ENCODE measurements at regions not wholly inside any gene's neighbourhood (a gene's known extent, or its start where the extent isn't known, plus 50 kb on each side); places are given as distances from the start of the nearest gene placed in this dataset.

- DNase-seq (no peak), ATAC-seq (ENCODE audit: low read depth) (no peak)
- POLR2A ChIA-PET = no interaction called here
- H3K4me1 Mint-ChIP-seq = no peaks in the 10 kb centered on the region
- no peak overlapping the region for H3K4me3 Mint-ChIP-seq
- intact Hi-C loops (cut with micrococcal nuclease) = no loop called here
- CTCF ChIA-PET = no interaction called here
- TF ChIP-seq CTCF (IDR thresholded peaks at IDR 0.05) = no peak
- H3K27ac Mint-ChIP-seq = no peak overlapping the region
- H3K36me3 Mint-ChIP-seq (ENCODE audit: low read depth) = no peaks in the 10 kb centered on the region
- no peaks in the 10 kb centered on the region for H3K27me3 Mint-ChIP-seq
- peaks cover 5% of the 10 kb centered on the region for H3K9me3 Mint-ChIP-seq
These were observed 715.8 kb downstream of the UQCRFS1 start for GRCh38 chr19:28497137-28497536.

- no peak for TF ChIP-seq CTCF (IDR thresholded peaks at IDR 0.05)
- Mint-ChIP-seq H3K27ac (no peak overlapping the region), H3K4me3 (no peak overlapping the region), H3K4me1 (no peaks in the 10 kb centered on the region), H3K27me3 (no peaks in the 10 kb centered on the region), H3K36me3 (ENCODE audit: low read depth) (no peaks in the 10 kb centered on the region), H3K9me3 (peaks cover 5% of the 10 kb centered on the region)
- no peak for DNase-seq
- no peak for ATAC-seq (ENCODE audit: low read depth)
- intact Hi-C loops (cut with micrococcal nuclease) = no loop called here
- POLR2A ChIA-PET = no interaction called here
- CTCF ChIA-PET = no interaction called here
These were observed 717.9 kb downstream of the UQCRFS1 start for GRCh38 chr19:28495046-28495445.

- DNase-seq (no peak), ATAC-seq (ENCODE audit: low read depth) (no peak)
- Mint-ChIP-seq H3K27me3 (no peaks in the 10 kb centered on the region), H3K9me3 (peaks cover 5% of the 10 kb centered on the region), H3K4me3 (no peak overlapping the region), H3K36me3 (ENCODE audit: low read depth) (no peaks in the 10 kb centered on the region), H3K27ac (no peak overlapping the region), H3K4me1 (no peaks in the 10 kb centered on the region)
- CTCF ChIA-PET = no interaction called here
- no peak for TF ChIP-seq CTCF (IDR thresholded peaks at IDR 0.05)
- POLR2A ChIA-PET = no interaction called here
- intact Hi-C loops (cut with micrococcal nuclease) = no loop called here
These were observed 718.5 kb downstream of the UQCRFS1 start for GRCh38 chr19:28494461-28494860.

DNA sequence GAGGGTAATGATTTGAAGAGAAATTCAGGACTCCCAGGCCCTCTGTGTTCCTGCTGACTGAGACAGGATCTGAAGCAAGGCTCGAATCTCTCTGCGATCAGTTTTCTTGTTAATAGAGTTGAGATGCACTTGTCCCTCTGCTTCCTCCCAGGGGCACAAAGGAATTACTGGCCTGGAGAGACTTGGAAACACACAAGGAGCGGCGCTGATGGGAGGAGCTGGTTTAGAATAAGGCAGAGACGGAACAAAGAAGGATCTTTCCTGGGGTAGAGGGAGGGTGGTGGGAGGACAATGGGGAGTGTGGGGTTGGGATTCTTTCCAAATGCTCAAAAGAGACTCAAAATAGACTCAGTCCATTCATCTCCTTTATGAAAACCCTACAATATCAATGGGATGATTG is 719.1 kb downstream of the UQCRFS1 start:
- no peaks in the 10 kb centered on the region for H3K36me3 Mint-ChIP-seq (ENCODE audit: low read depth)

GRCh38 chr19:28492621-28493020 is 720.3 kb downstream of the UQCRFS1 start:
- Mint-ChIP-seq H3K27me3 (no peaks in the 10 kb centered on the region), H3K27ac (no peak overlapping the region), H3K4me3 (no peak overlapping the region), H3K9me3 (peaks cover 5% of the 10 kb centered on the region), H3K4me1 (peaks cover 7% of the 10 kb centered on the region), H3K36me3 (ENCODE audit: low read depth) (no peaks in the 10 kb centered on the region)
- no peak for ATAC-seq (ENCODE audit: low read depth)
- intact Hi-C loops (cut with micrococcal nuclease) = no loop called here
- ChIA-PET CTCF (no interaction called here), POLR2A (no interaction called here)
- no peak for TF ChIP-seq CTCF (IDR thresholded peaks at IDR 0.05)
- no peak for DNase-seq

More for the DNA sequence above, 719.1 kb downstream of the UQCRFS1 start:
- no peak for DNase-seq
- Mint-ChIP-seq H3K27ac (no peak overlapping the region), H3K27me3 (no peaks in the 10 kb centered on the region), H3K4me3 (no peak overlapping the region), H3K9me3 (peaks cover 5% of the 10 kb centered on the region), H3K4me1 (no peaks in the 10 kb centered on the region)
- ChIA-PET POLR2A (no interaction called here), CTCF (no interaction called here)
- no peak for ATAC-seq (ENCODE audit: low read depth)
- no peak for TF ChIP-seq CTCF (IDR thresholded peaks at IDR 0.05)
- intact Hi-C loops (cut with micrococcal nuclease) = no loop called here
